Uterus (tissue), 2 donors: ENCODE measurements at regions not wholly inside any gene's neighbourhood (a gene's known extent, or its start where the extent isn't known, plus 50 kb on each side); places are given as distances from the start of the nearest gene placed in this dataset.

Experiments used
- POLR2A ChIP-seq, 2 donors: fragments of 450-650 bp; IDR thresholded peaks; one replicate each; pipeline ENCODE4 v1.6.1; 2016; ENCODE audit warnings: antibody characterized with exemption in 2 of 2, mild to moderate bottlenecking in 1 of 2, moderate library complexity in 1 of 2
- TF ChIP-seq, protein P1 (sequence below), 4 experiments: fragments of 200-600 bp in 2 of 4; fragments of 450-650 bp in 2 of 4; sonication (generic) in 2 of 4; IDR thresholded peaks; one replicate each; pipeline ENCODE4 v1.5.1; 2016 to 2019; ENCODE audit warnings: antibody characterized with exemption in 4 of 4, mild to moderate bottlenecking in 2 of 4, moderate library complexity in 1 of 4

DNA sequence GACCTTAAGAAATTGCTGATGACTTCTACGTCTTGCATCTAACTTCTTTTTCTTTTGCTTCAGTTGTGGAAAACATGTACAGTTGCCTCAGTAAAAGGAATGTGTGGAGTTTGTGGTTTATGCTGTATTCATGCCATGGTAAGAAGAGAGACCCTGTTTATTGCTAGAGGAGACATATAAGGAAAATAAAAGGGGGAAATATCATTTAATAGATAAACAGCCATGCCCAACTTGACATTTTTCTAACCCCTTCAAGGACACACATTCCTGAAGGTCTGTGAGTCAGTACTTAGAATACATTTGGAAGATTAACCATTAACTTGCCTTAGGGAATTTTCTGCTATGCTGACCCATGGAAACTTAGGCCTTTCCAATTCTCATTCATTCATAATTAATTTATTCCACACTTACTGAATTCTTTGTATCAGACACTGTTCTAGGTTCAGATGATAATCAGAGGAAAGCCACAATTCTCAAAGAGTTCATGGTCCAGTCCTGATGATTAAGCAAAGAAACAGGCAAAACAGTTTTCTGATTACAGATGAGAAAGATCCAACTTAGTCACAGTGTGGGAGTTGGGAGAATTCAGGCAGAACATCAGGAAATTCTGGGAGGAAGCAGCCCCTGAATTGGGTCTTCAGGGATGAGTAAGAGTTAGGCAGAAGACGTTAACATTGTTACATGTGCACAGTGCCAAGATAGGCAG is 329.8 kb upstream of the RASGRP1 start:
- TF ChIP-seq, protein P1, sequence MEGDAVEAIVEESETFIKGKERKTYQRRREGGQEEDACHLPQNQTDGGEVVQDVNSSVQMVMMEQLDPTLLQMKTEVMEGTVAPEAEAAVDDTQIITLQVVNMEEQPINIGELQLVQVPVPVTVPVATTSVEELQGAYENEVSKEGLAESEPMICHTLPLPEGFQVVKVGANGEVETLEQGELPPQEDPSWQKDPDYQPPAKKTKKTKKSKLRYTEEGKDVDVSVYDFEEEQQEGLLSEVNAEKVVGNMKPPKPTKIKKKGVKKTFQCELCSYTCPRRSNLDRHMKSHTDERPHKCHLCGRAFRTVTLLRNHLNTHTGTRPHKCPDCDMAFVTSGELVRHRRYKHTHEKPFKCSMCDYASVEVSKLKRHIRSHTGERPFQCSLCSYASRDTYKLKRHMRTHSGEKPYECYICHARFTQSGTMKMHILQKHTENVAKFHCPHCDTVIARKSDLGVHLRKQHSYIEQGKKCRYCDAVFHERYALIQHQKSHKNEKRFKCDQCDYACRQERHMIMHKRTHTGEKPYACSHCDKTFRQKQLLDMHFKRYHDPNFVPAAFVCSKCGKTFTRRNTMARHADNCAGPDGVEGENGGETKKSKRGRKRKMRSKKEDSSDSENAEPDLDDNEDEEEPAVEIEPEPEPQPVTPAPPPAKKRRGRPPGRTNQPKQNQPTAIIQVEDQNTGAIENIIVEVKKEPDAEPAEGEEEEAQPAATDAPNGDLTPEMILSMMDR (IDR thresholded peaks at IDR 0.05), result no peak
- no peak for TF ChIP-seq POLR2A (IDR thresholded peaks at IDR 0.05)
